H9 (cell line): ENCODE measurements at regions not wholly inside any gene's neighbourhood (a gene's known extent, or its start where the extent isn't known, plus 50 kb on each side); places are given as distances from the start of the nearest gene placed in this dataset.
"Not testable (repeated sequence)": the region's sequence is repeated elsewhere in the genome, so short reads cannot be mapped to it uniquely, and the experiment has no call there.

Source experiments
- DNase-seq: peaks from one replicate; pipeline ENCODE4 v3.0.0-alpha.2; 2017
- H2AFZ ChIP-seq: one replicate; pipeline ENCODE4 v1.6.1; 2013; ENCODE audit warnings: mild to moderate bottlenecking, low read length, control low read depth, moderate library complexity
- H2AK5ac ChIP-seq: 2 replicates; pipeline ENCODE4 v1.6.1; 2013; ENCODE audit warnings: low read length, control low read depth, mixed read lengths; ENCODE audit not compliant: insufficient read length
- H2BK120ac ChIP-seq: one replicate; pipeline ENCODE4 v1.6.1; 2013; ENCODE audit warnings: low read depth, mild to moderate bottlenecking, low read length, control low read depth, inconsistent platforms; ENCODE audit not compliant: poor library complexity, severe bottlenecking
- H2BK12ac ChIP-seq: 2 replicates; pipeline ENCODE4 v1.6.1; 2013; ENCODE audit warnings: low read length, control low read depth, mixed read lengths, low read depth; ENCODE audit not compliant: insufficient read length
- H2BK15ac ChIP-seq: 2 replicates; pipeline ENCODE4 v1.6.1; 2013; ENCODE audit warnings: low read depth, low read length, control low read depth
- H2BK20ac ChIP-seq: one replicate; pipeline ENCODE4 v1.6.1; 2013; ENCODE audit warnings: low read depth, mild to moderate bottlenecking, low read length, control low read depth, inconsistent platforms; ENCODE audit not compliant: poor library complexity, severe bottlenecking
- H2BK5ac ChIP-seq: 2 replicates; pipeline ENCODE4 v1.6.1; 2013; ENCODE audit warnings: low read length, control low read depth, mixed read lengths; ENCODE audit not compliant: insufficient read length
- H3K14ac ChIP-seq: 2 replicates; pipeline ENCODE4 v1.6.1; 2013; ENCODE audit warnings: low read length, control low read depth; ENCODE audit not compliant: insufficient read depth
- H3K18ac ChIP-seq: 2 replicates; pipeline ENCODE4 v1.6.1; 2013; ENCODE audit warnings: low read depth, mild to moderate bottlenecking, mixed read lengths, low read length, control low read depth; ENCODE audit not compliant: insufficient read length
- H3K23ac ChIP-seq: 2 replicates; pipeline ENCODE4 v1.6.1; 2013; ENCODE audit warnings: low read length, control low read depth, mixed read lengths, low read depth; ENCODE audit not compliant: insufficient read length
- H3K23me2 ChIP-seq: 2 replicates; pipeline ENCODE4 v1.6.1; 2013; ENCODE audit warnings: low read depth, mild to moderate bottlenecking, mixed read lengths, low read length, control low read depth; ENCODE audit not compliant: insufficient read length, poor library complexity, severe bottlenecking
- H3K27ac ChIP-seq: 2 replicates; pipeline ENCODE4 v1.5.1; 2013; ENCODE audit warnings: low read length, control low read depth, mixed read lengths, low read depth; ENCODE audit not compliant: insufficient read length
- H3K27me3 ChIP-seq: 2 replicates; pipeline ENCODE4 v1.6.1; 2013; ENCODE audit warnings: low read length, control low read depth, inconsistent platforms; ENCODE audit not compliant: insufficient read depth
- H3K4ac ChIP-seq: 2 replicates; pipeline ENCODE4 v1.6.1; 2013; ENCODE audit warnings: low read depth, mild to moderate bottlenecking, control low read depth, inconsistent platforms, low read length, moderate library complexity
- H3K4me1 ChIP-seq: 2 replicates; pipeline ENCODE4 v1.6.1; 2013; ENCODE audit warnings: low read length, control low read depth, inconsistent platforms; ENCODE audit not compliant: insufficient read depth
- H3K4me2 ChIP-seq: 2 replicates; pipeline ENCODE4 v1.6.1; 2013; ENCODE audit warnings: low read length, control low read depth, mixed read lengths; ENCODE audit not compliant: insufficient read length, insufficient read depth
- H3K56ac ChIP-seq: 2 replicates; pipeline ENCODE4 v1.6.1; 2013; ENCODE audit warnings: low read depth, mild to moderate bottlenecking, mixed read lengths, low read length, control low read depth; ENCODE audit not compliant: insufficient read length
- H3K79me1 ChIP-seq: 2 replicates; pipeline ENCODE4 v1.6.1; 2013; ENCODE audit warnings: low read depth, mild to moderate bottlenecking, moderate library complexity, low read length, control low read depth, inconsistent platforms; ENCODE audit not compliant: insufficient read depth, poor library complexity, severe bottlenecking
- H3K79me2 ChIP-seq: 2 replicates; pipeline ENCODE4 v1.6.1; 2013; ENCODE audit warnings: low read length, control low read depth, inconsistent platforms; ENCODE audit not compliant: insufficient read depth
- H3K9ac ChIP-seq: 2 replicates; pipeline ENCODE4 v1.6.1; 2013; ENCODE audit warnings: low read length, control low read depth, mixed read lengths; ENCODE audit not compliant: insufficient read length; ENCODE audit errors: extremely low read depth
- H3K9me3 ChIP-seq: one replicate; pipeline ENCODE4 v1.6.1; 2013; ENCODE audit warnings: low read depth, low read length, inconsistent platforms; ENCODE audit not compliant: control insufficient read depth
- H3T11ph ChIP-seq: one replicate; pipeline ENCODE4 v1.6.1; 2013; ENCODE audit warnings: mild to moderate bottlenecking, low read length, control low read depth, inconsistent platforms
- H4K20me1 ChIP-seq: one replicate; pipeline ENCODE4 v1.6.1; 2013; ENCODE audit not compliant: control insufficient read depth, insufficient read length, insufficient read depth
- H4K5ac ChIP-seq: 2 replicates; pipeline ENCODE4 v1.6.1; 2013; ENCODE audit warnings: low read depth, mild to moderate bottlenecking, mixed read lengths, low read length, control low read depth; ENCODE audit not compliant: insufficient read length
- H4K8ac ChIP-seq: replicated peaks from 2 replicates; pipeline ENCODE4 v1.6.1; 2013; ENCODE audit warnings: low read length, control low read depth, mixed read lengths, low read depth; ENCODE audit not compliant: insufficient read length
- H4K91ac ChIP-seq: 2 replicates; pipeline ENCODE4 v1.6.1; 2013; ENCODE audit warnings: low read depth, mild to moderate bottlenecking, moderate library complexity, mixed read lengths, low read length, control low read depth; ENCODE audit not compliant: insufficient read length
- H3K27ac Mint-ChIP-seq, 3 experiments: 2 replicates in 2 of 3; 3 replicates in 1 of 3; pipeline ENCODE4 v1.8.0; 2020 to 2021; ENCODE audit warnings: mixed read lengths in 3 of 3, mild to moderate bottlenecking in 1 of 3, moderate library complexity in 1 of 3
- H3K27me3 Mint-ChIP-seq: 2 replicates; pipeline ENCODE4 v1.8.0; 2021; ENCODE audit warnings: low read depth, mild to moderate bottlenecking, moderate library complexity, mixed read lengths
- H3K36me3 Mint-ChIP-seq, 3 experiments: 2 replicates in 2 of 3; 3 replicates in 1 of 3; pipeline ENCODE4 v1.8.0; 2020 to 2021; ENCODE audit warnings: low read depth in 3 of 3, mixed read lengths in 3 of 3; ENCODE audit not compliant: insufficient read depth in 1 of 3
- H3K4me1 Mint-ChIP-seq, 2 experiments: 2 replicates each; pipeline ENCODE4 v1.8.0; 2020; ENCODE audit warnings: mixed read lengths in 2 of 2
- H3K4me3 Mint-ChIP-seq, 2 experiments: 2 replicates in 1 of 2; 3 replicates in 1 of 2; pipeline ENCODE4 v1.8.0; 2020 to 2021; ENCODE audit warnings: mild to moderate bottlenecking in 2 of 2, mixed read lengths in 2 of 2, moderate library complexity in 1 of 2
- H3K9me3 Mint-ChIP-seq, 2 experiments: 2 replicates in 1 of 2; 3 replicates in 1 of 2; pipeline ENCODE4 v1.8.0; 2020; ENCODE audit warnings: mild to moderate bottlenecking in 2 of 2, mixed read lengths in 2 of 2, moderate library complexity in 1 of 2
- WGBS: extraction: QIAGEN DNeasy Blood & Tissue Kit; methylation state at CpG from one replicate; pipeline ENCODE4 v1.1.7; 2013; ENCODE audit warnings: missing lambda C conversion rate, low lambda C conversion rate, mixed read lengths; ENCODE audit not compliant: insufficient read length; ENCODE audit errors: extremely low coverage; 5-methylcytosine and 5-hydroxymethylcytosine counted together

GRCh38 chr1:120598331-120598951 is 125.3 kb upstream of the NBPF26 start:
- H4K8ac ChIP-seq, H3K36me3 Mint-ChIP-seq, H3K23me2 ChIP-seq, H3K4ac ChIP-seq, H3K9me3 Mint-ChIP-seq, H3K14ac ChIP-seq, H3K79me1 ChIP-seq, DNase-seq, H3K56ac ChIP-seq, H4K20me1 ChIP-seq, H3K79me2 ChIP-seq, H3K4me3 Mint-ChIP-seq, H4K91ac ChIP-seq, H3K18ac ChIP-seq, H4K5ac ChIP-seq, H3K4me1 ChIP-seq, H2BK5ac ChIP-seq, H2AFZ ChIP-seq, H2BK20ac ChIP-seq, H3K27ac Mint-ChIP-seq, H3K23ac ChIP-seq, H3T11ph ChIP-seq, H2BK12ac ChIP-seq, H2BK120ac ChIP-seq, H3K4me1 Mint-ChIP-seq, H3K9ac ChIP-seq, H3K27me3 ChIP-seq, H3K27ac ChIP-seq, H2BK15ac ChIP-seq, H3K4me2 ChIP-seq, H2AK5ac ChIP-seq, H3K9me3 ChIP-seq, H3K27me3 Mint-ChIP-seq: not testable (repeated sequence)
- WGBS = no CpG with 5 or more reads among the region's 4 CpGs

DNA sequence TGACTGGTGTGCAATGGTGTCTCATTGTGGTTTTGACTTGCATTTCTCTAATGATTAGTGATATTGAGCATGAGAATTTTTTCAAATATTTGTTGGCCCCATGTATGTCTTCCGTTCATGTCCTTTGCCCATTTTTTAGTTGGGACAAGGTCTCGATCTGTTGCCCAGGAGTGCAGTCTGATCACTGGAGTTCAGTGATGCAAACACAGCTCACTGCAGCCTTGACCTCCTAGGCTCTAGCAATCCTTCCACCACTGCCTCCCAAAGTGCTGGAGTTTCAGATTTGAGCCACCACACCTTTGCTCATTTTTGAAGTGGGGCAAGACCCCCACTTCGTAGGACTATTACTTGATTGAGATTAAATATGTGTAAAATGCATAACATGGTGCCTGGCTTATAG is 124.2 kb upstream of the NBPF26 start:
- not testable (repeated sequence) for H3K14ac ChIP-seq, H3K79me1 ChIP-seq, DNase-seq, H3K27ac ChIP-seq, H3K4me3 Mint-ChIP-seq, H3K56ac ChIP-seq, H3K23me2 ChIP-seq, H3K23ac ChIP-seq, H3K27me3 Mint-ChIP-seq, H3K27me3 ChIP-seq, H2BK120ac ChIP-seq, H4K5ac ChIP-seq, H2BK5ac ChIP-seq, H2BK12ac ChIP-seq, H3K4me1 Mint-ChIP-seq, H3K18ac ChIP-seq, H3K4me2 ChIP-seq, H4K8ac ChIP-seq, H3T11ph ChIP-seq, H3K9me3 Mint-ChIP-seq, H4K20me1 ChIP-seq, H4K91ac ChIP-seq, H2AFZ ChIP-seq, H2BK20ac ChIP-seq, H3K27ac Mint-ChIP-seq, H3K4ac ChIP-seq, H3K9me3 ChIP-seq, H3K4me1 ChIP-seq, H2AK5ac ChIP-seq, H3K36me3 Mint-ChIP-seq, H2BK15ac ChIP-seq, H3K9ac ChIP-seq, H3K79me2 ChIP-seq
- no CpG with 5 or more reads among the region's 3 CpGs for WGBS
